Spleen (tissue), 7 donors: ENCODE measurements at regions not wholly inside any gene's neighbourhood (a gene's known extent, or its start where the extent isn't known, plus 50 kb on each side); places are given as distances from the start of the nearest gene placed in this dataset.

Experiments used
- CTCF ChIP-seq, 11 experiments: fragments of 200-600 bp in 7 of 11; fragments of 450-650 bp in 4 of 11; sonication (generic) in 4 of 11; IDR thresholded peaks in 8 of 11; conservative IDR thresholded peaks in 3 of 11; 1 replicate in 7 of 11; 2 replicates in 4 of 11; pipeline versions ENCODE4 v1.4.0 to v1.8.0; 2016 to 2021; ENCODE audit warnings: antibody characterized with exemption in 11 of 11, inconsistent platforms in 4 of 11, mild to moderate bottlenecking in 1 of 11
- POLR2A ChIP-seq, 3 donors: fragments of 450-650 bp; IDR thresholded peaks; one replicate each; pipeline ENCODE4 v1.5.1; 2017; ENCODE audit warnings: antibody characterized with exemption in 3 of 3, mild to moderate bottlenecking in 1 of 3
- POLR2AphosphoS5 ChIP-seq, 3 donors: sonication (generic); formaldehyde crosslinking; IDR thresholded peaks; one replicate each; pipeline ENCODE4 v1.5.1; 2017; ENCODE audit warnings: antibody characterized with exemption in 3 of 3
- donor health status: DM: no; HTN: no; CAD: no; lungs with moderate emphysema.
- donor health status: DM: no; HTN: no; CAD: no.
- donor health status: DM: no; HTN: no; CAD: no.

- TF ChIP-seq CTCF (IDR thresholded peaks at IDR 0.05 in 8 of 11, conservative IDR thresholded peaks at IDR 0.05 in 3 of 11) (no peak), POLR2A (IDR thresholded peaks at IDR 0.05) (no peak), POLR2AphosphoS5 (IDR thresholded peaks at IDR 0.05) (no peak)
Measured at GRCh38 chr3:908839-909238, 184.0 kb upstream of the CNTN6 start.
